K562 (cell line): ENCODE measurements at regions not wholly inside any gene's neighbourhood (a gene's known extent, or its start where the extent isn't known, plus 50 kb on each side); places are given as distances from the start of the nearest gene placed in this dataset.

Experiments used
- EZH2 ChIP-seq: IDR thresholded peaks from 2 replicates; pipeline ENCODE4 v1.6.1; 2012; ENCODE audit warnings: low read depth, mild to moderate bottlenecking, inconsistent platforms, low read length, borderline replicate concordance
- TF ChIP-seq, protein P1 (sequence below): sonication (generic); formaldehyde crosslinking; IDR thresholded peaks from 2 replicates; pipeline ENCODE4 v1.9.0; 2022; ENCODE audit warnings: mild to moderate bottlenecking, missing genetic modification reagents

DNA sequence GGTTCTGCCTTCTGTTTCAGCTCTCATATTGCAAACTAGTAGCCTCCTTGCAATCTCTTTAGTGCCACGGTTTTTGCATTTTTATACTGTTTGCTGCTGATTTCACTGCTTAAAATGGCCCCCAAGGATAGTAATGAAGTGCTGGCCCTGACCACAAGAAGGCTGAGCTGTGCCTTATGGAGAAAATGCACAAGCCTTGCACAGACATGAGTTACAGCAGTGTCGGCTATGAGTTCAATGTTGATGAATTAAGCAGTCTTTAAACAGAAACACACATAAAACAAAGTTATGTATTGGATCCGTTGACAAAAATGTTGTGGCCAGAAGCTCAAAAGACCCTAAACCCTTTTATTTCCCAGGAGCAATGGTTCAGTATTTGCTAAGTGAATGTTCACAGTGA lies 210.6 kb upstream of the DYNLRB2 start:
- TF ChIP-seq, protein P1, sequence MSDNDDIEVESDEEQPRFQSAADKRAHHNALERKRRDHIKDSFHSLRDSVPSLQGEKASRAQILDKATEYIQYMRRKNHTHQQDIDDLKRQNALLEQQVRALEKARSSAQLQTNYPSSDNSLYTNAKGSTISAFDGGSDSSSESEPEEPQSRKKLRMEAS (CRISPR knock-in tag), result no peak
- TF ChIP-seq EZH2, result no peak
